ENCODE measurements at regions not wholly inside any gene's neighbourhood (a gene's known extent, or its start where the extent isn't known, plus 50 kb on each side); places are given as distances from the start of the nearest gene placed in this dataset.

GRCh38 chr11:112880495-112880894 lies 80.7 kb upstream of the NCAM1 start:
- TF ChIP-seq, protein P1, sequence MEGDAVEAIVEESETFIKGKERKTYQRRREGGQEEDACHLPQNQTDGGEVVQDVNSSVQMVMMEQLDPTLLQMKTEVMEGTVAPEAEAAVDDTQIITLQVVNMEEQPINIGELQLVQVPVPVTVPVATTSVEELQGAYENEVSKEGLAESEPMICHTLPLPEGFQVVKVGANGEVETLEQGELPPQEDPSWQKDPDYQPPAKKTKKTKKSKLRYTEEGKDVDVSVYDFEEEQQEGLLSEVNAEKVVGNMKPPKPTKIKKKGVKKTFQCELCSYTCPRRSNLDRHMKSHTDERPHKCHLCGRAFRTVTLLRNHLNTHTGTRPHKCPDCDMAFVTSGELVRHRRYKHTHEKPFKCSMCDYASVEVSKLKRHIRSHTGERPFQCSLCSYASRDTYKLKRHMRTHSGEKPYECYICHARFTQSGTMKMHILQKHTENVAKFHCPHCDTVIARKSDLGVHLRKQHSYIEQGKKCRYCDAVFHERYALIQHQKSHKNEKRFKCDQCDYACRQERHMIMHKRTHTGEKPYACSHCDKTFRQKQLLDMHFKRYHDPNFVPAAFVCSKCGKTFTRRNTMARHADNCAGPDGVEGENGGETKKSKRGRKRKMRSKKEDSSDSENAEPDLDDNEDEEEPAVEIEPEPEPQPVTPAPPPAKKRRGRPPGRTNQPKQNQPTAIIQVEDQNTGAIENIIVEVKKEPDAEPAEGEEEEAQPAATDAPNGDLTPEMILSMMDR (IDR thresholded peaks at IDR 0.05), result no peak
- TF ChIP-seq POLR2A (IDR thresholded peaks at IDR 0.05), result no peak

Data from testis (tissue), 2 donors.